ENCODE measurements at regions not wholly inside any gene's neighbourhood (a gene's known extent, or its start where the extent isn't known, plus 50 kb on each side); places are given as distances from the start of the nearest gene placed in this dataset.
"Not testable (repeated sequence)": the region's sequence is repeated elsewhere in the genome, so short reads cannot be mapped to it uniquely, and the experiment has no call there.

DNA sequence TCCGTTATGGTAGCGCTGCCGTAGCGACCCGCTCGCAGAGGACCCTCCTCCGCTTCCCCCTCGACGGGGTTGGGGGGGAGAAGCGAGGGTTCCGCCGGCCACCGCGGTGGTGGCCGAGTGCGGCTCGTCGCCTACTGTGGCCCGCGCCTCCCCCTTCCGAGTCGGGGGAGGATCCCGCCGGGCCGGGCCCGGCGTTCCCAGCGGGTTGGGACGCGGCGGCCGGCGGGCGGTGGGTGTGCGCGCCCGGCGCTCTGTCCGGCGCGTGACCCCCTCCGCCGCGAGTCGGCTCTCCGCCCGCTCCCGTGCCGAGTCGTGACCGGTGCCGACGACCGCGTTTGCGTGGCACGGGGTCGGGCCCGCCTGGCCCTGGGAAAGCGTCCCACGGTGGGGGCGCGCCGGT, 2086.7 kb upstream of the TPTE start:
- not testable (repeated sequence) for TF ChIP-seq GLIS1 (tag by site-specific recombination; IDR thresholded peaks at IDR 0.05); ZNF155 (tag by site-specific recombination; IDR thresholded peaks at IDR 0.05); ZNF677 (tag by site-specific recombination; IDR thresholded peaks at IDR 0.05); ZFHX2 (tag by site-specific recombination; conservative IDR thresholded peaks at IDR 0.05); ZNF768 (tag by site-specific recombination; IDR thresholded peaks at IDR 0.05); ZNF214 (tag by site-specific recombination; IDR thresholded peaks at IDR 0.05; ENCODE audit: borderline replicate concordance); ZNF433 (tag by site-specific recombination; IDR thresholded peaks at IDR 0.05; ENCODE audit: low read depth); ZFP41 (tag by site-specific recombination; IDR thresholded peaks at IDR 0.05; ENCODE audit: borderline replicate concordance); KLF16 (tag by site-specific recombination; IDR thresholded peaks at IDR 0.05); ZBTB7A (tag by site-specific recombination; IDR thresholded peaks at IDR 0.05; ENCODE audit: low read depth); HOXD13 (CRISPR knock-in tag; IDR thresholded peaks at IDR 0.05; ENCODE audit: borderline replicate concordance); ZNF785 (tag by site-specific recombination; IDR thresholded peaks at IDR 0.05)
- TF ChIP-seq, protein P1, sequence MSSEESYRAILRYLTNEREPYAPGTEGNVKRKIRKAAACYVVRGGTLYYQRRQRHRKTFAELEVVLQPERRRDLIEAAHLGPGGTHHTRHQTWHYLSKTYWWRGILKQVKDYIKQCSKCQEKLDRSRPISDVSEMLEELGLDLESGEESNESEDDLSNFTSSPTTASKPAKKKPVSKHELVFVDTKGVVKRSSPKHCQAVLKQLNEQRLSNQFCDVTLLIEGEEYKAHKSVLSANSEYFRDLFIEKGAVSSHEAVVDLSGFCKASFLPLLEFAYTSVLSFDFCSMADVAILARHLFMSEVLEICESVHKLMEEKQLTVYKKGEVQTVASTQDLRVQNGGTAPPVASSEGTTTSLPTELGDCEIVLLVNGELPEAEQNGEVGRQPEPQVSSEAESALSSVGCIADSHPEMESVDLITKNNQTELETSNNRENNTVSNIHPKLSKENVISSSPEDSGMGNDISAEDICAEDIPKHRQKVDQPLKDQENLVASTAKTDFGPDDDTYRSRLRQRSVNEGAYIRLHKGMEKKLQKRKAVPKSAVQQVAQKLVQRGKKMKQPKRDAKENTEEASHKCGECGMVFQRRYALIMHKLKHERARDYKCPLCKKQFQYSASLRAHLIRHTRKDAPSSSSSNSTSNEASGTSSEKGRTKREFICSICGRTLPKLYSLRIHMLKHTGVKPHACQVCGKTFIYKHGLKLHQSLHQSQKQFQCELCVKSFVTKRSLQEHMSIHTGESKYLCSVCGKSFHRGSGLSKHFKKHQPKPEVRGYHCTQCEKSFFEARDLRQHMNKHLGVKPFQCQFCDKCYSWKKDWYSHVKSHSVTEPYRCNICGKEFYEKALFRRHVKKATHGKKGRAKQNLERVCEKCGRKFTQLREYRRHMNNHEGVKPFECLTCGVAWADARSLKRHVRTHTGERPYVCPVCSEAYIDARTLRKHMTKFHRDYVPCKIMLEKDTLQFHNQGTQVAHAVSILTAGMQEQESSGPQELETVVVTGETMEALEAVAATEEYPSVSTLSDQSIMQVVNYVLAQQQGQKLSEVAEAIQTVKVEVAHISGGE (tag by site-specific recombination; conservative IDR thresholded peaks at IDR 0.05; ENCODE audit: low read depth): not testable (repeated sequence)
- TF ChIP-seq, protein P2, sequence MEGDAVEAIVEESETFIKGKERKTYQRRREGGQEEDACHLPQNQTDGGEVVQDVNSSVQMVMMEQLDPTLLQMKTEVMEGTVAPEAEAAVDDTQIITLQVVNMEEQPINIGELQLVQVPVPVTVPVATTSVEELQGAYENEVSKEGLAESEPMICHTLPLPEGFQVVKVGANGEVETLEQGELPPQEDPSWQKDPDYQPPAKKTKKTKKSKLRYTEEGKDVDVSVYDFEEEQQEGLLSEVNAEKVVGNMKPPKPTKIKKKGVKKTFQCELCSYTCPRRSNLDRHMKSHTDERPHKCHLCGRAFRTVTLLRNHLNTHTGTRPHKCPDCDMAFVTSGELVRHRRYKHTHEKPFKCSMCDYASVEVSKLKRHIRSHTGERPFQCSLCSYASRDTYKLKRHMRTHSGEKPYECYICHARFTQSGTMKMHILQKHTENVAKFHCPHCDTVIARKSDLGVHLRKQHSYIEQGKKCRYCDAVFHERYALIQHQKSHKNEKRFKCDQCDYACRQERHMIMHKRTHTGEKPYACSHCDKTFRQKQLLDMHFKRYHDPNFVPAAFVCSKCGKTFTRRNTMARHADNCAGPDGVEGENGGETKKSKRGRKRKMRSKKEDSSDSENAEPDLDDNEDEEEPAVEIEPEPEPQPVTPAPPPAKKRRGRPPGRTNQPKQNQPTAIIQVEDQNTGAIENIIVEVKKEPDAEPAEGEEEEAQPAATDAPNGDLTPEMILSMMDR (tag by site-specific recombination; IDR thresholded peaks at IDR 0.05): not testable (repeated sequence)
